Activated T-helper 1 cell treated with anti-CD3 and anti-CD28 coated beads, Interleukin-2, amount 50 U/mL, for 16 hours (primary cell): ENCODE measurements at regions not wholly inside any gene's neighbourhood (a gene's known extent, or its start where the extent isn't known, plus 50 kb on each side); places are given as distances from the start of the nearest gene placed in this dataset.

ENCODE experiments used
- DNase-seq, 2 donors: peaks; one replicate each; pipeline ENCODE4 v3.0.0-alpha.2; 2020; ENCODE audit warnings: low read depth in 1 of 2, low spot score in 1 of 2

GRCh38 chr11:116563028-116563711 is 209.6 kb downstream of the BUD13 start:
- DNase-seq, result no peak

- no peak for DNase-seq
Measured at GRCh38 chr11:116560589-116560988, 212.2 kb downstream of the BUD13 start.

GRCh38 chr11:116558504-116559211 is 214.1 kb downstream of the BUD13 start:
- no peak for DNase-seq

- no peak for DNase-seq
Measured at GRCh38 chr11:116557282-116557681, 215.5 kb downstream of the BUD13 start.

- DNase-seq, result no peak
Measured at GRCh38 chr11:116556483-116556882, 216.3 kb downstream of the BUD13 start.

- no peak for DNase-seq
Measured at GRCh38 chr11:116553482-116553881, 219.3 kb downstream of the BUD13 start.

- no peak for DNase-seq
Measured at GRCh38 chr11:116551576-116551975, 221.2 kb downstream of the BUD13 start.

GRCh38 chr11:116548256-116548655 is 224.5 kb downstream of the BUD13 start:
- DNase-seq, result no peak

GRCh38 chr11:116547571-116547970 is 225.2 kb downstream of the BUD13 start:
- no peak for DNase-seq

GRCh38 chr11:116545912-116546311 is 226.9 kb downstream of the BUD13 start:
- DNase-seq, result no peak

GRCh38 chr11:116544721-116545120 is 228.1 kb downstream of the BUD13 start:
- no peak for DNase-seq

- no peak for DNase-seq
Measured at GRCh38 chr11:116543911-116544475, 228.8 kb downstream of the BUD13 start.

GRCh38 chr11:116543099-116543498 is 229.7 kb downstream of the BUD13 start:
- no peak for DNase-seq

GRCh38 chr11:116542406-116542805 is 230.4 kb downstream of the BUD13 start:
- DNase-seq, result no peak

- DNase-seq, result no peak
Measured at GRCh38 chr11:116541460-116541859, 231.3 kb downstream of the BUD13 start.

- no peak for DNase-seq
Measured at GRCh38 chr11:116540645-116541304, 232.0 kb downstream of the BUD13 start.

GRCh38 chr11:116539836-116540418 is 232.9 kb downstream of the BUD13 start:
- no peak for DNase-seq

- no peak for DNase-seq
Measured at GRCh38 chr11:116539211-116539610, 233.6 kb downstream of the BUD13 start.

GRCh38 chr11:116538677-116539076 is 234.1 kb downstream of the BUD13 start:
- DNase-seq, result no peak

- no peak for DNase-seq
Measured at GRCh38 chr11:116537709-116538108, 235.1 kb downstream of the BUD13 start.

- DNase-seq, result no peak
Measured at GRCh38 chr11:116537121-116537520, 235.7 kb downstream of the BUD13 start.

GRCh38 chr11:116536416-116536815 is 236.4 kb downstream of the BUD13 start:
- DNase-seq, result no peak
